ENCODE measurements at regions not wholly inside any gene's neighbourhood (a gene's known extent, or its start where the extent isn't known, plus 50 kb on each side); places are given as distances from the start of the nearest gene placed in this dataset.
"Not testable (repeated sequence)": the region's sequence is repeated elsewhere in the genome, so short reads cannot be mapped to it uniquely, and the experiment has no call there.

DNA sequence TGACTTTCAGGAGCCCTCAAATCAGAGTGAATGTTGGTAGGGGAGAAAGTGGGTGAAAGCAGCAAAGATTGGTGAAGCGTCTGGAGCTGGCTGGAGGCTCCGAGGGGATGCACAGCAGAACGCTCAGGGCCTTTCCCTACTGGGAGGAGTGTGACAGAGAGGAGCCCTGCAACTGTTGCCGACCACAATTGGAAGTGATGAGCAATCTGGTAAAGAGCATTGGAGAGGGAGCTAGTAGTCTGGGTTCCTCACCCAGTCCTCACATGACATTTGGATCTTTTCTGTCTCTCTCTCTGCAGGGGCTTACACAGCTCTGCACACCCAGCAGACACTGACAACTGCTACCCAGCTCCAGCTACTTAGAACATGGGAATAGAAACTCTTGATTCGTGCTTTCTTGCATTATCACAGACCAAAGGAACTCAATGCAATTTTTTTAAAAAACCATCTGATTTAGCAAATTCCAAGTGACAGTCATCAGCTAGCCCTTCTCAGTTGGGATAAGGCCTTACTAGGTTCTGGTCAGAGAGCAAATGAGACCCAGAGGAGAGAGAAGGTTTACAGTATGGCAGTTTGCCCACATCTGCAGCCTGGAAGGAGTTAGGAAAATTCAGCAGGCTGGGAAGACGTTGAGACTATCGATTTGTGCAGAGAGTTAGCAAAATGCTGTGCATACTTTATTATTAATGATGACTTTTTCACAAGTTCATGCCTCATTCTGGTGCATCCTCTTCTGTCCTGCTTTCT, 278.0 kb upstream of the PLET1 start:
- no peak for DNase-seq (ENCODE audit: low read depth in 2 of 2)

DNA sequence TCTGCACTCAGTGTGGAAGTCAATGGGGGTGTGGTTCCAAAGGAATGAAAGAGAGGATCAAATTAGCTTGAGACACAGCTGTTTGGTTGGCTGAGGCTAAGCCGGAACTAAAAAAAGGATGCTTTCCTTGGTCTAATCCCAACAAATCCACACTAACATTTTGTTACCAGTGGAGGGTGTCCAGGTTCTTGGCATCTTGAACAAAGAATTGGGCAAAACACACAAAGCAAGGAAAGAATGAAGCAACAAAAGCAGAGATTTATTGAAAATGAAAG, 278.6 kb upstream of the PLET1 start:
- not testable (repeated sequence) for DNase-seq (ENCODE audit: low read depth in 2 of 2)

DNA sequence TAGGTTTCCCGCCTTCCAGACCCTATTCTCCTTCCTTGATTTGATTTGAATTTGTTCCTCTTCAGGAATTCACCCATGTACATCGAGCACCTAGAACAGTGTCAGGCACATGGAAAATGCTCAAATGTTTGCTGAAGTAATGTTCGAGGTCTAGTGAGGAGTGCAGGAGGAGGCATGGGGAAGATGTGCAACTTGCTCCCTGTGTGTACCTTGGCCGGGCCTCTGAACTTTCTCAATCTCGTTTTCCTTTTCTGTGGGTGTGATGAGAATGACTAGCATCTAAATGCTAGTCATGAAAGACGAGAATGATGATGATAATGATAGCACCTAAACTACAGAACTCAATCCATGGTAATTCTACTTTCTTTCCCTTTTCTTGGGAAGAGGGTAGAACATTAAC, 279.1 kb upstream of the PLET1 start:
- DNase-seq (ENCODE audit: low read depth in 2 of 2): no peak

DNA sequence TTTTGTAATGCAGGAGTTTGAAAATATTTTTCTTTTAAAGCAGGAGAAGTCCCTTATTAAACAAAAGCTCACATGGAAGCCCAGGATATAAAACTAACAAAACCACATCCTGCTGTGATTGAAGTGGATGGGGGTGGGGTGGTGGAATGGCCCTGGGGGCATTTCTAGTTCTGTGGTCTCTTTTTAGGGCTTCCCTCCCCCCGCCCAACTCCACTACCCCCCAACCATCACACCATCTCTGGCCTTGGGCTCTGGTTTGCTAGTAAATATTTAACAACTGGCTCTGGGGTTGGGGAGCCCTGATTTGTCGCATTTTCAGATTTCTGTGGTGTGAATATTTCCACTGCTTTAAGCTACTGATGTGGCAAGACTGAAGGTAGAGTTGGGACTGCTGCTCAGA, 279.6 kb upstream of the PLET1 start:
- DNase-seq (ENCODE audit: low read depth in 2 of 2): no peak

DNA sequence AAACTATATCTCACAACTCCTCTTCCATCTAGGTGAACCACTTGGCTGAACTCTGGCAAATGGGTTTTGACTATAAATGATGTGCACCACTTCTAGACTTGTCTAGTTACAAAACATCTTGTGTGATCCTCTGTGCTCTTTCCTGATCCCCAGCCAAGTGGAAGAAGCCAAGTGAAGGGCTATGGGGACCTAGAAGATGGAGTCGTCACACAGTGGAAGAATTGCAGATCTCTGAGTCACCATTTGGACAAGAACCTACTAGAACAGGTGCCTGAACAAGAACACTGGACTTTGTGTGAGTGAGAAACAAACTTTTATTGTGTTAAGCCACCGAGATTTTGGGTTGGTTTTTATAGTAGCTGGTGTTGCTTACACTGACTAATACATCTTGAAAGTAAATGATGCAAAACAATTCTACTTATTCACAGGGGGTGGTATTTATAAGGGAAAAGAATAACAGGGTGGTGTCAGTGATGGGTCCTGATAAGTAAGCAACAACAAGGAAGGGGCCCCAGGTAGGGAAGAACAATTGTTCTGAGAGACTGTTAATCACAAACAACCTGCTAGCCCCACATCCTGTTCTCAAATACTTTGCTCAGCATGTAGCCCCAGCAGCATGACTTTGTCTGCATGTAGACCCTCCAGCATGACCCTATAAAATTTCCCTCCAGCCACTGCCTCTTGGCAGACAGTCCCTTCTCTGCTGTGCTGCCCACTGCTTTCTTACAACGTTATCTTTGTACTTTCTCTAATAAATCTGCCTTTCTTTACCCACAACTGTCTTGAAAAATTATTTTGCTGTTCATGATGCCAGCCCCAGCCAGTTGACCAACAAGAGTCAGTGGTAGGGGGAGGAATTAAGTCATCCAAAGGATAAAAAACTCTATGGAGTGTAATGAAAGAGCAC, 280.7 kb upstream of the PLET1 start:
- DNase-seq (ENCODE audit: low read depth in 2 of 2): no peak

DNA sequence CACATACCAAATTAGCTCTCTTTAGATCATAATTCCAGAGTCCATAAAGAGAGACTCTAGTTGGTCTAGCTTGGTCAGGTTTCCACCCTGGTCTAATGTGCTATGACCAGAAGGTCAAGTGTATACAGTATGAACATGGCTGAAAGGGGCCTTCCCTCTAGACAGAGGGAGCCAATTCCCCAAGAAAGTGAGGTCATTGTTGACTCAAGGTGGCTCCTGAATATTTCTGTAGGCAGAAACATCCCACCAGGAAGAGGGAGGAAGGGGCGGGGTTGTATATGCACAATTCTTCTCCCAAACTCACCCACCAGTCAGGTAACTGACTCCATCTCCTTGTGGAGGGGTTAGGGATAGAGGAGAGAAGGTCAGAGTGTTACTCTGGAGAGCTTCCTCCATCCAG, 281.8 kb upstream of the PLET1 start:
- DNase-seq (ENCODE audit: low read depth in 2 of 2): no peak

DNA sequence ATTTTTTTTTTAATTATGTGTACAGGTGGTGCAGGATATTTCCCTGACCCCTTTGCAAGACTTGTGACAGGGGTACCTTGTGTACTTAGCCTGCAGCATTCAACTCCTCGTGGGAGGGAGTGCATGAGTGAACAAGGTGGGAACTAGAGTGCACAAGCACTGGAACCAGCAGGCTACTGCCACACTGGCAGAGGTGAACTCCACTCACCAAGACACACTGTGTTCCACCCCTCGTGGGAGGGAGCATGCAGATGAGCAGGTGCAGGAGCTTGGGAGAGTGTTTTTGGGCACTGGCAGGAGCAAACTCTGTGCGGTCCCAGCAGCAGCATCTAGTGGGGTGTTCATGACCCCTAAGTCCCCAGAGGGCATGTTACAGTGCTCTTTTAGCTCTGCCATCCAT, 282.7 kb upstream of the PLET1 start:
- DNase-seq (ENCODE audit: low read depth in 2 of 2): no peak

DNA sequence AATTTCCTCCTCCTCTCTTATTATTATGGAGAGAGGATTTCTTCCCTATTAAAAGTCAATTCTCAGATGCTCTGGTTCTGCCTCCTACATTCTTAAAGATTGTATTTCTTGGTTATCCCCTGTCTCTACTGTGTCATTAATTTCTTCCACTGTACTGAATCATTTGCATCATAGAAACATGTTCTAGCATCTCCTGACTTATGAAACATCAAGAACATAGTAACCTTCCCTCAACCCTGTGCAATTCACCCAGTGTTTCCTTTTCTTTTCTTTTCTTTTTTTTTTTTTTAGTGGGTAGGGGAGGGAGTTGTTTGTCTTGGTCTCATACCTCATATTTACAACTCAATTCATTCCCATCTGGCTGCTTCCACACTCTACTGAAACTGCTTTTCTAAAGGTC, 288.0 kb upstream of the PLET1 start:
- DNase-seq (ENCODE audit: low read depth in 2 of 2): no peak

DNA sequence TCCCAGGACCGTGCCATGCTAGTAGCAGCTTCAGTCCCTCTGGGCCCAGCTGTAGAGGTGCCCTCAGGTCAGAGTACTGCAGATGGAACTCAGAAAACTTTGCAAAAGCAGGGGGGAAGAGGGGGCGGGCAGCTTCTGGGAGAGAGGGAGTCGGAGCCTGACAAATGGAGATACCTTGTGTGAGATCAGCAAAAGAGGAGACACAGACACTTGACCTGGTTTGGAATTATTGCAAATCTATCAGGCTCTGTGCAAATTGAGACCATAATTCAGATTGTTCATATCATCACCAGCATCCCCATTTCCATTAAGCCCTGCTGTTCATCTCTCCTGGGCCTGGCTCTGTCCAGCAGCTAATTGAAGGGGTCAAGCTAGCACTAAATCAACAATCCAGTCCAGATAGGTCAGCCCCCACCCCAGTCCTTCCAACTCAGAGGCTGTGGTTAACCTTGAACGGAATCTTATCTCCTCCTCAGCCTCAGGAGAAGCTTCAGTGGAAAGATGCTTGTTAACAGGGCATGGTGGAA, 292.6 kb upstream of the PLET1 start:
- DNase-seq (ENCODE audit: low read depth in 2 of 2): no peak

DNA sequence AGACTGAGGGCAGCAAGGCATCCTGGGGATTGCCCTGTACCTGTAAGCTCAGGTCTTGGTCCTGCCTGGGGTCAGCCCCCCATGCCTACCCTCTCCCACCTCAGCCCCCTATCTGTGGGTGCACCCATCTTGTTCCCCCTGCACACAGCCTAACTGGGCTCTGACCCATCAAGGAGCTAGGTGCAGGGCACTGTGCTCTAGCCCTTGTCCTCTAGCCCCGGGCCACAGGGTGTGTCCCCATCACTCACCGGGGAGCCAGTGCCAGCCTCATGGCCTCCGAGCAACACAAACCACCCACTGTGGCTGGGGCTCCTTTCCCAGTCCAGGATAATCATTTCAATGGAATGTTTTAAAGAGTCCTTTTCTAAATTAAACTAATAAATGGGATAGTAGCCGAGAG, 293.9 kb upstream of the PLET1 start:
- DNase-seq (ENCODE audit: low read depth in 2 of 2): no peak

DNA sequence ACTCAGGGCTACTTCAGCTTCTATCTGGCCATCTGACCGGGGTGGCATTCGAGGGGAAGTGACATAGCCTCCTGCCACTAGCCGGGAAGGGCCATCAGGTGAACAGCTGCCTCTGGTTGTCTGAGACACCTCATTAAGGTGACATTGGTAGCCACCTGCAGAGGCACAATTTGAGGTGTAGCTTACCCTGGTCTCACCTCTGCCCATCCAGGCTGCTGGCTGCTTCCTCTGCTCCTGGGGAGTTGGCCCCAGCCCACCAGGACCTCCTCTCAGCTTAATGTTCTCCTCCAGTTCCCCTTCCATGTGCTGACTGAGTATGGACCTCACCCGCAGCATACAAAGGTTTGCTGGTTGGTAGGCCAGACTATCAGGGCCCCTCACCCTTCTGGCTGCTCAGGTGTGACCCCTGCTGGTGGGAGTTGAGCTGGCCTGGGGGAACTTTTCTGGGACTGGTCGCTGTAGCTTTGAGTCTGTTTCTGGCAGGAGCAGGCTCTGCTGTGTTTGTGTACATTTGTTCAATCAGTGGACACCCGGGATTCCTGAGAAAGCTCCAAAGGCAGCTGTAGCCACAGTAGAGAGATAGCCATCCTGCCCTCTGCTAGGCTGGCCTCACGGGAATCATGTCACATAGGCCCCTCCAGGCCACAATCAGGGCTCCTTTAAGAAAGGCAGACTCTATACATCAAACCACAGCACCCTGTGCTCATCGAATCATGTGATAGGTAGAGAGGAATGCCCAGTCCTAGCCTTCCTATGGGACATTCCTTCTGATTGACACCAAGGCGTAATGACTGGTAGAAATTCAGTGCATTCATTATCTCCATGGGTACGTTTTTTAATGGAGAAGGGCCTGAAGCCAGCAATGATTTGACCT, 295.1 kb upstream of the PLET1 start:
- DNase-seq (ENCODE audit: low read depth in 2 of 2): peak; percentile 4 to 39

DNA sequence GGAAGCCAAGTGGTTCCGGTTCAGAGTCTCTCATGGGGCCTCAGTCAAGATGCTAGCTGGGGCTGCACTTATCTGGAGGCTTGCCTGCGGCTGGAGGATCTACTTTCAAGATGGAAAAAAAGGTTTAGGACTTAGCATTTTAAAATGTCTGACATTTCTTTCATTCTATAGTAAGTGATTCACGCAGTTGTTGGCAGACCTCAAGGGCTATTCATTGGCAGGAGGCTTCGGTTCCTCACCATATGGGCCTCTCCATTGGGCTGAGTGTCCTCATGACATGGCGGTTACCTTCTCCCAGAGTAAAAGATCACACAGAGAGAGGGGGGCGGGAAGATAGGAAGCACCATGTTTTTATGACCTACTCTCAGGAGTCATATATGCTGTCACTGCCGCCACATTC, 298.0 kb upstream of the PLET1 start:
- no peak for DNase-seq (ENCODE audit: low read depth in 2 of 2)

DNA sequence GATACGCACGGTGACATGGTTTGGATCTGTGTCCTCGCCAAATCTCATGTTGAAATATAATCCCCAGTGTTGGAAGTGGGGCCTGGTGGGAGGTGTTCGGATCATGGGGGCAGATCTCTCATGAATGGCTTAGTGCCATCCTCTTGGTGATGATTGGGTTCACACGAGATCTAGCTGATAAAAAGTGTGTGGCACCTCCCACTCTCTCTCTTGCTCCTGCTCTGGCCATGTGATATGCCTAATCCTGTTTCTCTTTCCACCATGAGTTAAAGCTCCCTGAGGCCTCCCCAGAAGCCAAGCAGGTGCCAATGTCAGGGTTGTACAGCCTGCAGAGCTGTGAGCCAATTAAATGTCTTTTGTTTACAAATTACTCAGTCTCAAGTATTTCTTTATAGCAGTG, 303.1 kb upstream of the PLET1 start:
- no peak for DNase-seq (ENCODE audit: low read depth in 2 of 2)

DNA sequence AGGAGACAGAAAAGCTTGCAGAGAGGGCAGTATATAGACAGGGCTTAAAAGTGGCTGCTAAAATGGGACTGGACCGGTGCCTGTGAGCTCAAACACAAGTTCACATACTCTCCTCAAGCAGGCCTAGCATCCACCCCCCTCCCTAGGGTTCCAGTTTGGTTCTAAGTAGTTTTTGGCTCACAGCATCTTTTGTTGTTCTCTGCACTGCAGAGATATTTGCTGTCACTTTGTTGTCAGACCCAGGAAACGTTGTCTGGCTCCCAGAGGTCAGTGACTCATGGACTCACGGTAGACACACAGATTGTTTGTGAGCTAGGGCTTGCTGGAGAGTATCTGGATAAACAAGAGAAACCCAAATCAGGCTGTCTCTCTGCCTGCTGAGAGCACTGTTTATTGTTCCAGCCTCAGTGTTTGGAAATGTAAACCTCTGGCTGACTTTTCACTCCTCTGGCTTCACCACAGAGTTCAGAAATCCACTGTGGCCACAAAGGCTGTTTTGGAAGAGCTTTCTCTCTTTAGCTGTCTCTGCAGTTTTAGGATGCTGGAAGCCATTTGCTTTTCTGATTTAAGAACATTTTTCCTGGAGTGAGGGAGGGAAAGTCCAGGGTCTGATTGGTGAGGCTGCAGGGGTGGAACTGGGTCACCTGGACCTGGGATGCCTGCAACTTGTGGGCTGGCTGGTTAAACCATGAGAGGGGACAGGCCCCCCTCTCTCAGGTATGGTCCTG, 303.7 kb upstream of the PLET1 start:
- DNase-seq (ENCODE audit: low read depth in 2 of 2): no peak

DNA sequence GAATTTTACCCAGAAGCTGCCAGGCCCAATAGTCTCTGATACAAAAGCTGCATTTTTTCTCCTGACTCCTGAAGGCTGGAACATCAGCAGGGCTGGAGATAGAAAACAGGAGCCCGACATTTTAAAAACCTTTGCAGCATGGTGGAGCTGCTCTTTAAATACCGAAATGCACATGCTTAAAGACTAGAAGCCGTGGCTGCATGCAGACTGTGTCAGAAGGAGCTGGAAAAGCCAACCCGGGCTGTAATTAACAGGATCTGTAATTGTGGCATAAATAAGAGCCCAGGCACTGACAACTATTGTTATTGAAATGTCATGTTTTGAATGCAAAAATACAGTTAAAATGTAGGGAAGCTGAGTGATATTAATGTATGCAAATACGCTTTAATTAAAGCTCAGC, 304.9 kb upstream of the PLET1 start:
- no peak for DNase-seq (ENCODE audit: low read depth in 2 of 2)

DNA sequence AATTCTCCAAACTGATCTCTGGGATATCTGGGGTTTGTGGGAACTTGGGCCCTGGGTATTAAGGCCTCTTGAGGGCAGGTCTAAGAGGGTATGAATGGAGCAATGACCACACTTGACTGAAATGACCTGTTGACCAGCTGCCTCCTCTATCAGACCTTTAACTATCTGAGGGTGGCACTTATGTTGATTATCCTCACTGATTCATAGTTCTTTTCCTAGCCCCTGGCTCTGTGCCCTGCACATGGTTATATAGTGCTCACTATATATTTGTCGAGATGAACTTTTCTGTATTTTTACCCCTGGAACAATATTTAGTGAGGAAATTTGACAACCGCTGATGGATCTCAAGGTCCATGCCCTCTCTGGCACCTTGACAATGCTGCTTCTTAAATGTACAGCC, 305.5 kb upstream of the PLET1 start:
- DNase-seq (ENCODE audit: low read depth in 2 of 2): no peak

DNA sequence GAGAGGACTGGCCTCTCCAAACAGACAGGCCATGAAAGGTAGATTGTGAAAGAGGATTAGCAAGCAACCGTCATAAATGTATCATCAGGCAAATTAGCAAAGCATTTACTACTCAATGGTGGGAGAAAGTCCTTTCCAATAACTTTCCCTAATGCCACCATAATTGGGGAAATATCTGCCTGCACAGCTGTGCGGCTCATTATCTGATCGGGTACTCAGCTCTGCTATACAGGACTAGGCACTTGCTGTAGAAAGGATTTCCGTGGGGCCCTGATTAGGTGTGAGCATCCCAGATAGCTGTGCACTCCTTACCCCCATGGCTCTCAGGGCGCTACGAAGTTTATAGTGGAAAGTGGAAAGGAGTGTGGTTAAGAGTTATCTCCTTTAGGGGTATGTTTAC, 309.7 kb upstream of the PLET1 start:
- DNase-seq (ENCODE audit: low read depth in 2 of 2): no peak

DNA sequence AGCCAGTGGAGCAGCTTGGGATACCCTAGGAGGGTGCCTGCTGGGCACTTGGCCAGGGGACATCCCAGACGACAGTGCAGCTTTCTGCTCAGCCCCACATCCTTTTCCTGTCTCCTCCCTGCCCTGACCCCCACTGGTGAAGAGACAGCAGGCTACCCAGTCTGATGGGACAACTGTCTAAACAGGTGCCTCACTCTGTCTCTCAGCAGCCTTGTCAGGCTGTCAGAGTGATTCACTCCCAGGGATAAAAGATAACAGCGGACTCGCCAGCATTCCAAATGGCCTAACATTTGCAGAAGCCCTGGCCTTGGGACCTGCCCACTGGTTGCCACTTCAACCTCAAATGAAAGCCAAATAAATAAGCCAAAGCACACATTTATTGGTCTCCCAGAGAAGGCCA, 318.6 kb upstream of the PLET1 start:
- no peak for DNase-seq (ENCODE audit: low read depth in 2 of 2)

DNA sequence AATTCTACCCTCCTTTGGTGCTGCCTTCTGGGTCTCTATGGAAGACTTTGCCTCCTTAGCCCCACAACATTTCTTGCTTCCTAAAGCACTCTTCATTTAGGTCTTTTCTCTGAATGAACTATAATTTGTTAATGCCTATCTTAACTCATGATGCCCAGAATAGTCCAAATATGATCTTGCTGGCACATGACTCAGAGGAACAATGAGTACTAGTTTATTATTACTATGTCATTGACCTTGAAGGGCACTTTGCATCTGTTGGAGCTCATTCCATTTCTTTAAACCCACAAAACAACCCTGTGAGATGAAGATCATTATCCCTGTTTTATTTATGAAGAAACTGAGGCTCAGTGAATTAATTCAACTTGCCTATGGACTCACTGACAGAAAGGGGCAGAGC, 320.2 kb upstream of the PLET1 start:
- no peak for DNase-seq (ENCODE audit: low read depth in 2 of 2)

DNA sequence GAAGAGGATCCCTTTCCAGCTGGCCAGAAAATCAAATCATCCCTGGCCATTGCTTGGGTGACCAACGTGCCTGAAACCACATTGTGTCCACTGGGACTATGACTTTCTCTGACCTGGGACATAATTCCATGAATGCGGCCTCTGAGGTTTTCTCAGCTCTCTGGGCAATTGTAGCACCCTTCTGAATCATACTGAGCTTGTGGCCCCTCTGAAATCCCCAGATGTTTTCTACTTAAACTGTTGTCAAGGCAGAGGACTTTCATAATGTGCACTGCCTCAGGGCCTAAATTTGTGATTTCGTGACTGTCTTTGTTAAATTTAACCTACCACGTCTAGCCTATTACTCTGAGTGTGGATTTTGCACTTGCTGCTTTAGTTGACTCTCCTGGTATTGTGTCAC, 321.1 kb upstream of the PLET1 start:
- no peak for DNase-seq (ENCODE audit: low read depth in 2 of 2)

DNA sequence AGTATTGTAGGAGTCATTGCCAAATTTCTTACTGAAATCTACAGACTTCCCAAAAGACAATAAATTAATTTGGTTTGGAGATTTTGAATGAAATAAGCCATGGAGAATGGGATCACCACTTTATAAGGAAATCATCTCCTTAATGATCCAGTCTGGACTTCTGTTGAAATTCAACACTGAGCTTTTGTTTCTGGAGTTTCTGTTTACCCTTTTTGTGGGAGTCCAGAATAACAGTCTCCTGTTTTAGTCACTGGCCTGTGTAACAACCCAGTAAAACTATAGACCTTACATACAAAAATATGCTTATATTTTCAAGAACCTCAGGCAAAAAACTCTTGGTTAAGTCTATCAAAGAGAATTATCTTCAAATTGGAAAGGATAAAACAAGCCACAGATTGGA, 321.7 kb upstream of the PLET1 start:
- DNase-seq (ENCODE audit: low read depth in 2 of 2): no peak
